ENCODE measurements at regions not wholly inside any gene's neighbourhood (a gene's known extent, or its start where the extent isn't known, plus 50 kb on each side); places are given as distances from the start of the nearest gene placed in this dataset.
"Not testable (repeated sequence)": the region's sequence is repeated elsewhere in the genome, so short reads cannot be mapped to it uniquely, and the experiment has no call there.

- no peak overlapping the region for H2AFZ ChIP-seq (ENCODE audit: low read length)
- no peak overlapping the region for H3K27ac ChIP-seq (ENCODE audit: low read depth, low read length, poor library complexity, severe bottlenecking)
- no peaks in the 10 kb centered on the region for H3F3A ChIP-seq (ENCODE audit: insufficient read depth, low read length)
- no peaks in the 10 kb centered on the region for H3K9me3 ChIP-seq (ENCODE audit: low read length)
- no peak overlapping the region for H3K4me3 ChIP-seq (ENCODE audit: low read depth, low read length, poor library complexity, severe bottlenecking)
- H3K36me3 ChIP-seq (ENCODE audit: insufficient read depth, low read length): no peaks in the 10 kb centered on the region; the same call in 1 of the 2 replicates
- no peaks in the 10 kb centered on the region for H4K20me1 ChIP-seq (ENCODE audit: insufficient read depth, low read length)
- no peaks in the 10 kb centered on the region for H3K79me2 ChIP-seq (ENCODE audit: insufficient read depth, low read length)
- H3K27me3 ChIP-seq (ENCODE audit: insufficient read depth, low read length): no peaks in the 10 kb centered on the region
- no peak overlapping the region for H3K4me2 ChIP-seq (ENCODE audit: low read length)
- no peaks in the 10 kb centered on the region for H3K4me1 ChIP-seq (ENCODE audit: insufficient read depth, low read length, severe bottlenecking)
- no peaks in the 10 kb centered on the region for H3K9me2 ChIP-seq (ENCODE audit: low read depth, low read length)
- H3K9ac ChIP-seq (ENCODE audit: low read length): no peak overlapping the region
- TF ChIP-seq EZH2 (IDR thresholded peaks at IDR 0.05; ENCODE audit: borderline replicate concordance, low read length) (no peak), CTCF (IDR thresholded peaks at IDR 0.05; ENCODE audit: low read length) (no peak)
Observed at GRCh38 chr16:13483121-13483520, 436.8 kb upstream of the ERCC4 start.

GRCh38 chr16:13489416-13489815, 430.5 kb upstream of the ERCC4 start:
- H3K9me3 ChIP-seq (ENCODE audit: low read length); H3K79me2 ChIP-seq (ENCODE audit: insufficient read depth, low read length); H4K20me1 ChIP-seq (ENCODE audit: insufficient read depth, low read length); H3K27me3 ChIP-seq (ENCODE audit: insufficient read depth, low read length); H2AFZ ChIP-seq (ENCODE audit: low read length); H3K9me2 ChIP-seq (ENCODE audit: low read depth, low read length); H3K4me3 ChIP-seq (ENCODE audit: low read depth, low read length, poor library complexity, severe bottlenecking); H3K36me3 ChIP-seq (ENCODE audit: insufficient read depth, low read length); H3F3A ChIP-seq (ENCODE audit: insufficient read depth, low read length); H3K9ac ChIP-seq (ENCODE audit: low read length); H3K4me2 ChIP-seq (ENCODE audit: low read length); H3K27ac ChIP-seq (ENCODE audit: low read depth, low read length, poor library complexity, severe bottlenecking); H3K4me1 ChIP-seq (ENCODE audit: insufficient read depth, low read length, severe bottlenecking): not testable (repeated sequence)

- Histone ChIP-seq H3K9me2 (ENCODE audit: low read depth, low read length) (no peaks in the 10 kb centered on the region), H3K4me2 (ENCODE audit: low read length) (no peak overlapping the region), H3K36me3 (ENCODE audit: insufficient read depth, low read length) (no peaks in the 10 kb centered on the region), H3F3A (ENCODE audit: insufficient read depth, low read length) (no peaks in the 10 kb centered on the region), H3K27me3 (ENCODE audit: insufficient read depth, low read length) (no peaks in the 10 kb centered on the region), H2AFZ (ENCODE audit: low read length) (no peak overlapping the region), H4K20me1 (ENCODE audit: insufficient read depth, low read length) (no peaks in the 10 kb centered on the region), H3K4me3 (ENCODE audit: low read depth, low read length, poor library complexity, severe bottlenecking) (no peak overlapping the region), H3K9ac (ENCODE audit: low read length) (no peak overlapping the region), H3K27ac (ENCODE audit: low read depth, low read length, poor library complexity, severe bottlenecking) (no peak overlapping the region), H3K9me3 (ENCODE audit: low read length) (no peaks in the 10 kb centered on the region), H3K4me1 (ENCODE audit: insufficient read depth, low read length, severe bottlenecking) (no peaks in the 10 kb centered on the region), H3K79me2 (ENCODE audit: insufficient read depth, low read length) (no peaks in the 10 kb centered on the region)
- TF ChIP-seq CTCF (IDR thresholded peaks at IDR 0.05; ENCODE audit: low read length) (no peak), EZH2 (IDR thresholded peaks at IDR 0.05; ENCODE audit: borderline replicate concordance, low read length) (no peak)
Observed at GRCh38 chr16:13492046-13492445, 427.9 kb upstream of the ERCC4 start.

GRCh38 chr16:13503960-13504635, 415.9 kb upstream of the ERCC4 start:
- no peak overlapping the region for H2AFZ ChIP-seq (ENCODE audit: low read length)
- H3K79me2 ChIP-seq (ENCODE audit: insufficient read depth, low read length): no peaks in the 10 kb centered on the region
- H4K20me1 ChIP-seq (ENCODE audit: insufficient read depth, low read length): no peaks in the 10 kb centered on the region
- no peaks in the 10 kb centered on the region for H3F3A ChIP-seq (ENCODE audit: insufficient read depth, low read length)
- no peaks in the 10 kb centered on the region for H3K36me3 ChIP-seq (ENCODE audit: insufficient read depth, low read length)
- H3K9me2 ChIP-seq (ENCODE audit: low read depth, low read length): no peaks in the 10 kb centered on the region
- H3K4me3 ChIP-seq (ENCODE audit: low read depth, low read length, poor library complexity, severe bottlenecking): no peak overlapping the region
- H3K27me3 ChIP-seq (ENCODE audit: insufficient read depth, low read length): no peaks in the 10 kb centered on the region
- no peak overlapping the region for H3K9ac ChIP-seq (ENCODE audit: low read length)
- TF ChIP-seq EZH2 (IDR thresholded peaks at IDR 0.05; ENCODE audit: borderline replicate concordance, low read length) (no peak), CTCF (IDR thresholded peaks at IDR 0.05; ENCODE audit: low read length) (no peak)
- H3K27ac ChIP-seq (ENCODE audit: low read depth, low read length, poor library complexity, severe bottlenecking): no peak overlapping the region
- no peak overlapping the region for H3K4me2 ChIP-seq (ENCODE audit: low read length)
- H3K9me3 ChIP-seq (ENCODE audit: low read length): no peaks in the 10 kb centered on the region
- H3K4me1 ChIP-seq (ENCODE audit: insufficient read depth, low read length, severe bottlenecking): no peaks in the 10 kb centered on the region
